Upper lobe of left lung (tissue), 4 donors: ENCODE measurements at regions not wholly inside any gene's neighbourhood (a gene's known extent, or its start where the extent isn't known, plus 50 kb on each side); places are given as distances from the start of the nearest gene placed in this dataset.

Experiments
- EP300 ChIP-seq, 4 donors: sonication (generic); formaldehyde crosslinking; IDR thresholded peaks; one replicate each; pipeline ENCODE4 v1.5.1; 2017; ENCODE audit warnings: antibody characterized with exemption in 4 of 4, control low read depth in 2 of 4
- POLR2A ChIP-seq, 4 donors: fragments of 450-650 bp; IDR thresholded peaks; one replicate each; pipeline ENCODE4 v1.5.1; 2016 to 2017; ENCODE audit warnings: antibody characterized with exemption in 4 of 4, mild to moderate bottlenecking in 2 of 4
- POLR2AphosphoS5 ChIP-seq, 2 donors: sonication (generic); formaldehyde crosslinking; IDR thresholded peaks; one replicate each; pipeline ENCODE4 v1.5.1; 2017; ENCODE audit warnings: antibody characterized with exemption in 2 of 2
- TF ChIP-seq, protein P1 (sequence below), 6 experiments: fragments of 450-650 bp in 4 of 6; fragments of 200-600 bp in 2 of 6; sonication (generic) in 2 of 6; IDR thresholded peaks; one replicate each; pipeline ENCODE4 v1.5.1; 2016 to 2019; ENCODE audit warnings: antibody characterized with exemption in 6 of 6

DNA sequence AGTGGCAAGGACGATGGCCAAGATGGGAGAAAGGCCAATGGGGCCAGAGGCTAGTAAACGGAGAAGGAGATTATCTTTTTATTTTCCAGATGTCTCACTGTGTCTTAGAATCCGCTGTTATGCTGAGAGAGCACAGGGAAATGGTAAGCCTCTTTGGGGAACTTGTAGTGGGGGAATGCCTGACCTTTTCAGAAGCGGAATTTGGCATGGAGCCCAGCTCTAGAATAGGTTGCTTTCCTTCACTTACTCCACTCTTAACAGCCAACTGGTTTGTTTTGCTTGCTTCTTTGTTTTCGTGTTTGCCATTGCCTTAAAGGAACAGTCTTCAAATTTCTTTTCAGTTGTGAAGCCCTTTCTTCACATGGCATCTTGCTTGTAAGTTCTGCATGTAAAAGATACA, 316.2 kb upstream of the THRB start:
- TF ChIP-seq, protein P1, sequence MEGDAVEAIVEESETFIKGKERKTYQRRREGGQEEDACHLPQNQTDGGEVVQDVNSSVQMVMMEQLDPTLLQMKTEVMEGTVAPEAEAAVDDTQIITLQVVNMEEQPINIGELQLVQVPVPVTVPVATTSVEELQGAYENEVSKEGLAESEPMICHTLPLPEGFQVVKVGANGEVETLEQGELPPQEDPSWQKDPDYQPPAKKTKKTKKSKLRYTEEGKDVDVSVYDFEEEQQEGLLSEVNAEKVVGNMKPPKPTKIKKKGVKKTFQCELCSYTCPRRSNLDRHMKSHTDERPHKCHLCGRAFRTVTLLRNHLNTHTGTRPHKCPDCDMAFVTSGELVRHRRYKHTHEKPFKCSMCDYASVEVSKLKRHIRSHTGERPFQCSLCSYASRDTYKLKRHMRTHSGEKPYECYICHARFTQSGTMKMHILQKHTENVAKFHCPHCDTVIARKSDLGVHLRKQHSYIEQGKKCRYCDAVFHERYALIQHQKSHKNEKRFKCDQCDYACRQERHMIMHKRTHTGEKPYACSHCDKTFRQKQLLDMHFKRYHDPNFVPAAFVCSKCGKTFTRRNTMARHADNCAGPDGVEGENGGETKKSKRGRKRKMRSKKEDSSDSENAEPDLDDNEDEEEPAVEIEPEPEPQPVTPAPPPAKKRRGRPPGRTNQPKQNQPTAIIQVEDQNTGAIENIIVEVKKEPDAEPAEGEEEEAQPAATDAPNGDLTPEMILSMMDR (IDR thresholded peaks at IDR 0.05), result no peak
- no peak for TF ChIP-seq POLR2AphosphoS5 (IDR thresholded peaks at IDR 0.05)
- no peak for TF ChIP-seq EP300 (IDR thresholded peaks at IDR 0.05)
- no peak for TF ChIP-seq POLR2A (IDR thresholded peaks at IDR 0.05)
